Chondrocyte (in vitro differentiated cells): ENCODE measurements at regions not wholly inside any gene's neighbourhood (a gene's known extent, or its start where the extent isn't known, plus 50 kb on each side); places are given as distances from the start of the nearest gene placed in this dataset.

ENCODE experiments used
- DNase-seq: peaks from one replicate; pipeline ENCODE4 v3.0.0; 2021; ENCODE audit warnings: mixed read lengths, low spot score
- H3K27ac Mint-ChIP-seq: one replicate; pipeline ENCODE4 v1.8.0; 2021; ENCODE audit warnings: mild to moderate bottlenecking, moderate library complexity, mixed read lengths; ENCODE audit not compliant: unreplicated experiment
- H3K27me3 Mint-ChIP-seq: 2 replicates; pipeline ENCODE4 v1.8.0; 2021; ENCODE audit warnings: low read depth, mixed read lengths
- H3K36me3 Mint-ChIP-seq: 2 replicates; pipeline ENCODE4 v1.8.0; 2021; ENCODE audit warnings: low read depth, mixed read lengths
- H3K4me1 Mint-ChIP-seq: 2 replicates; pipeline ENCODE4 v1.8.0; 2021; ENCODE audit warnings: low read depth, mild to moderate bottlenecking, mixed read lengths
- H3K4me3 Mint-ChIP-seq: one replicate; pipeline ENCODE4 v1.8.0; 2021; ENCODE audit warnings: mild to moderate bottlenecking, moderate library complexity, mixed read lengths; ENCODE audit not compliant: unreplicated experiment
- H3K9me3 Mint-ChIP-seq: 2 replicates; pipeline ENCODE4 v1.8.0; 2021; ENCODE audit warnings: low read depth, mixed read lengths
- CTCF ChIP-seq: fragments of 200-600 bp; sonication (generic); IDR thresholded peaks from 2 replicates; pipeline ENCODE4 v1.5.0; 2021; ENCODE audit warnings: antibody characterized with exemption, mild to moderate bottlenecking, moderate library complexity

GRCh38 chr3:72346526-72346926 is 501.7 kb downstream of the SHQ1 start:
- Mint-ChIP-seq H3K27ac (peak overlapping the region; percentile 93), H3K4me3 (no peak overlapping the region), H3K27me3 (no peaks in the 10 kb centered on the region), H3K36me3 (no peaks in the 10 kb centered on the region), H3K4me1 (peaks cover 65% of the 10 kb centered on the region), H3K9me3 (no peaks in the 10 kb centered on the region)
- no peak for TF ChIP-seq CTCF
- no peak for DNase-seq

- peak; percentile 20 for TF ChIP-seq CTCF
- Mint-ChIP-seq H3K4me3 (no peak overlapping the region), H3K4me1 (peaks cover 68% of the 10 kb centered on the region), H3K9me3 (no peaks in the 10 kb centered on the region), H3K36me3 (no peaks in the 10 kb centered on the region), H3K27me3 (no peaks in the 10 kb centered on the region), H3K27ac (peak overlapping the region; percentile 93)
- no peak for DNase-seq
Observed at GRCh38 chr3:72345980-72346379, 502.3 kb downstream of the SHQ1 start.

- Mint-ChIP-seq H3K4me1 (peaks cover 71% of the 10 kb centered on the region), H3K27ac (peak overlapping the region; percentile 93), H3K4me3 (no peak overlapping the region), H3K9me3 (no peaks in the 10 kb centered on the region), H3K27me3 (no peaks in the 10 kb centered on the region), H3K36me3 (no peaks in the 10 kb centered on the region)
- no peak for TF ChIP-seq CTCF
- no peak for DNase-seq
Observed at GRCh38 chr3:72345237-72345878, 502.9 kb downstream of the SHQ1 start.

- H3K4me3 Mint-ChIP-seq, result no peak overlapping the region
- H3K27ac Mint-ChIP-seq, result no peak overlapping the region
- DNase-seq, result no peak
- no peak for TF ChIP-seq CTCF
- no peaks in the 10 kb centered on the region for H3K36me3 Mint-ChIP-seq
- H3K27me3 Mint-ChIP-seq, result no peaks in the 10 kb centered on the region
- H3K4me1 Mint-ChIP-seq, result peaks cover 71% of the 10 kb centered on the region
- no peaks in the 10 kb centered on the region for H3K9me3 Mint-ChIP-seq
Observed at GRCh38 chr3:72344647-72345046, 503.6 kb downstream of the SHQ1 start.

GRCh38 chr3:72344236-72344635 is 504.0 kb downstream of the SHQ1 start:
- Mint-ChIP-seq H3K4me3 (no peak overlapping the region), H3K36me3 (no peaks in the 10 kb centered on the region), H3K27me3 (no peaks in the 10 kb centered on the region), H3K4me1 (peaks cover 71% of the 10 kb centered on the region), H3K27ac (no peak overlapping the region), H3K9me3 (no peaks in the 10 kb centered on the region)
- TF ChIP-seq CTCF, result no peak
- DNase-seq, result no peak
